SK-N-SH (cell line): ENCODE measurements at regions not wholly inside any gene's neighbourhood (a gene's known extent, or its start where the extent isn't known, plus 50 kb on each side); places are given as distances from the start of the nearest gene placed in this dataset.

Source experiments
- CTCF ChIP-seq: fragments of 200-600 bp; sonication (generic); IDR thresholded peaks from 2 replicates; pipeline ENCODE4 v1.6.1; 2017; ENCODE audit warnings: antibody characterized with exemption, mild to moderate bottlenecking, moderate library complexity
- EP300 ChIP-seq, 2 experiments: IDR thresholded peaks; 2 replicates each; pipeline versions ENCODE4 v1.4.0 to v1.6.1; 2012; ENCODE audit warnings: borderline replicate concordance in 1 of 2, low read depth in 1 of 2, low read length in 1 of 2
- GABPA ChIP-seq: IDR thresholded peaks from 2 replicates; pipeline ENCODE4 v1.4.0; 2012; ENCODE audit warnings: low read depth, mild to moderate bottlenecking
- MXI1 ChIP-seq: IDR thresholded peaks from 2 replicates; pipeline ENCODE4 v1.6.1; 2012; ENCODE audit warnings: mild to moderate bottlenecking, low read depth, low read length, improper control_type of control experiment
- NFIC ChIP-seq: IDR thresholded peaks from 2 replicates; pipeline ENCODE4 v1.4.0; 2012; ENCODE audit warnings: borderline replicate concordance
- POLR2AphosphoS5 ChIP-seq: IDR thresholded peaks from 2 replicates; pipeline ENCODE4 v1.6.1; 2012; ENCODE audit warnings: low read depth, low read length
- RAD21 ChIP-seq: IDR thresholded peaks from 2 replicates; pipeline ENCODE4 v1.6.1; 2012; ENCODE audit warnings: mild to moderate bottlenecking, low read length
- REST ChIP-seq: IDR thresholded peaks from 2 replicates; pipeline ENCODE4 v1.6.1; 2012; ENCODE audit warnings: mild to moderate bottlenecking, low read depth, low read length, moderate library complexity
- TAF1 ChIP-seq: IDR thresholded peaks from 2 replicates; pipeline ENCODE4 v1.6.1; 2012; ENCODE audit warnings: low read depth, mild to moderate bottlenecking, low read length, moderate library complexity, borderline replicate concordance
- USF2 ChIP-seq: fragments of 150-350 bp; IDR thresholded peaks from 2 replicates; pipeline ENCODE4 v1.6.1; 2017; ENCODE audit warnings: antibody characterized with exemption, low read length, low read depth, borderline replicate concordance
- ZBTB33 ChIP-seq: IDR thresholded peaks from 2 replicates; pipeline ENCODE4 v1.4.0; 2012; ENCODE audit warnings: low read depth, borderline replicate concordance

GRCh38 chr5:53253421-53253871 is 143.9 kb upstream of the MOCS2 start:
- TF ChIP-seq CTCF (no peak), EP300 (IDR thresholded peaks at IDR 0.05; ENCODE audit: borderline replicate concordance in 1 of 2, low read depth in 1 of 2, low read length in 1 of 2) (peak in 1 of 2 experiments; percentile 29; a peak in 2 of 4 replicates), TAF1 (no peak), REST (no peak), ZBTB33 (no peak), GABPA (no peak), RAD21 (no peak), USF2 (no peak), NFIC (peak; percentile 24; the same call in 1 of the 2 replicates), MXI1 (no peak), POLR2AphosphoS5 (peak; percentile 41; the same call in 1 of the 2 replicates)
